ENCODE measurements at regions not wholly inside any gene's neighbourhood (a gene's known extent, or its start where the extent isn't known, plus 50 kb on each side); places are given as distances from the start of the nearest gene placed in this dataset.

DNA sequence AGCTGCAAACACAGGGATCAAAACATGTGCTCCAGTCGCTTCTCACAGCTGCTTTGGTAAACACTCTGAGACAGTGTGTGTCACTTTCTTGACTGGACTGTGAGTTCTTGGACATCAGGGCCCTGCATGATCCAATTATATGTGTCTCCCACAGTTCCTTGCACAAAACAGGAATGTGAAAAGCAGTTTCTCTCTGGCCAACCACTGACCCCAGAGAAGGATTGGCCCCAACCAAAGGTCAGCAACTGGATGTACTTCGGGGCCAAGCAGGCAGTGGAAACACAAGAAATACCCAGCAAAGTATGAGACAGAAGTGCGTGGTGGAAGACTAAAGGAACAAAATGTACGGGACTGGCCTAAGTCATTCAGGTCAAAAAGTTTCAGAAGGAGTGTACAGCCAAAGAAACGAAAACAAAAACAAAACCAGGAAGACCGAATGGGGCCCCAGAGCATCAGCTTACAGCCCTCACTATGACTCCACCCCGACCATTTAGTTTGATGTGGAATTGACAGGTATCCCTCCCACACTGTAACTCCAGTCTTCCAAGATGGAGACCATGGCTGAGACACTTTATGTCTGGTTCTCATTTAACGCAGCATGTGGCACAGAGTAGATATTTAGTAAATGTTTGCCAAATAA is 76.7 kb upstream of the LPP start:
- no peak for DNase-seq

DNA sequence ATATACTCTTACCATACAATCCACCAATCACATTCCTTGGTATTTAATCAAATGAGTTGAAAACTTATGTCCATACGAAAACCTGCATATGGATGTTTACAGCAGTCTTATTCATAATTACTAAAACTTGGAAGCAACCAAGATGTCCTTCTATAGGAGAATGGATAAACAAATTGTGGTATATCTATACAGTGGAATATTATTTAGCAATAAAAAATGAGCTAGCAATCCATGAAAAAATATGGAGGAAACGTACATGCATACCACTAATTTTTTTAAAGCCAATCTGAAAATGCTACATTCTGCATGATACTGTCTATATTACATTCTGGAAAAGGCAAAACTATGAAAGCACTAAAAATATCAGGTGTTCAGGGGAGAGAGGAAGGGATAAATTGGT is 73.9 kb upstream of the LPP start:
- no peak for DNase-seq

DNA sequence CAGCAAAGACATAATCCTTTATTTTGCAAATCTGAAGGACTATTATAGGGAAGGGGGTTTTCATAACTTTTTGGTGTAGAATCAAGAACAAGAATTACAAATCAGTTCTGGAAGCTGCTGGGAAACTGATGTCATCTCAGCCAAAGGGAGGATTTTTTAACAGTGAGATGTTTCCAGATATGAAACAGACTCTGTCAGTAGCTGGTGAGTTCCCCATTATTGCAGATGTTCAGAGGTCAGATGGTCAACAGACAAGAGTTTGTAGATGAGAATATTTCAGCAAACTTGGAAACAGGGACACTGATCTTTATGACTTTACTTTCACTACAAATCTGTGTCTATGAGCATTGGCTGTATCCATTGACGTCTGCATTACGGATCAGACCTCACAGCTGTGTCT is 71.9 kb upstream of the LPP start:
- DNase-seq = no peak

DNA sequence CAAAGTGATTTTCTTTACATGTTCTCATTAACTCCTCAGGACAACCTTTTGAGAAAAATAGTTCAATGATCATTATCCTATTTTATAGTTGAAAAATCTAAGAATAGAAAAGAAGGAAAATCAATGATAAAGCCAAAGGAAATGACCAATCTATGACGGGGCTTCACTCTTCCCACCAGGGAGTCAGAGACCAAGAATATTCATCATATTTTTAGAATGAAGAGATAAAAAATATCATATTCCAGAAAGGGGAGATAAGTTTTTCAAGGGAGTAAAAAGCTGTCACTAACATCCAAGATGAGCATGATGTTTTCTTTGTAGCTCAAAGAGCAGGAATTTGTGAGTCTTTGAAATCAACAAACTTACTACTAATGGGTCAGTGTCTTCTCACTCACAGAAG is 71.5 kb upstream of the LPP start:
- no peak for DNase-seq

DNA sequence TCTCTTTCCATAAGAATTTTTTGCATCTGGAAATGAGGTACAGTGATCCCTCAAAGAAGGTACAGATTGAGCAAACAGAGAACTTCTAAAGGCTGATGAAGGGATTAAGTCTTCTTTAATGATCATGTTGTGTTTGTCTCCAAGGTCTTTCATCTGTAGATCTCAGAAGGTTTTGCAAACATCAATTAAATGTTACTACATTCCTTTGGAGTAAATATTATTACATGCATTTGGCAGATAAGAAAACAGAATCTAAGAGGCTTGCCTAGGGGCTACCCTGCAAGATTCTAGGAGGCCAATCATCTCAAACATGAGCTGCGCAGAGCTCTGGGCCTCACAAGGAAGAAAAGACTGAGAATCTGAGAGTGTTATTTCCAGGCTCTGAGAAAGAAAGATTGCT is 70.9 kb upstream of the LPP start:
- no peak for DNase-seq

- DNase-seq = no peak
These were observed 69.0 kb upstream of the LPP start for GRCh38 chr3:188084752-188085583.

- no peak for DNase-seq
These were observed 68.1 kb upstream of the LPP start for GRCh38 chr3:188085584-188086560.

- no peak for DNase-seq
These were observed 64.8 kb upstream of the LPP start for GRCh38 chr3:188088948-188089685.

DNA sequence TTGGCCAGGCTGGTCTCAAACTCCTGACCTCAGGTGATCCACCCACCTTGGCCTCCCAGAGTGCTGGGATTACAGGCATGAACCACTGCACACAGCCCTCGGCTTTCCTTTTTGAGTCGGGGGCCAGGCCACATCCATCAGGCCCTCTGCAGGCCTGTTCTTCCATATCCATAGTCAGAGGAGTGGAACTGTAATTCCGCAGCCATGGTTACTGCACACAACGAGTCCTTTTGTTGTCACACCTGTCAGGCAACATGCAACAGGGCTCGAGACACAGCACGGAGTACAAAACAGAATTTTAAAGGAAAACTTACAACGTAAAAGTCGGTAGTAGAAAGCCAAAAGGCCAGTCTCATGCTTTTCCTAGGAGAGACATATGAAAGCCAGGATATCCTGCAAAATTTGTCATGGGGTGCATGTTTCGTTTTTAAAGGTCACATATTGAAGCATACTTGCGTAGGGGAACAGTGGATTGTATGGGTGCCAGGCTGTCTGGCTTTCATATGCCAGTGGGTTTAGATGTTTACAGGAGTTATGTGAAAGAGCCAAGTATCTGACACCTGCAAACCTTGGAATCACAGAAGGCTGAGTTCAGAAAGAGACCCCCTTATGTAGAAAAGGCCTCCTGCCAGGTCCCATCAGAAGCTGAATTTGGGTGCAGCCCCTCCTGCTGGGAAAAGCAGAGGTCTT is 63.2 kb upstream of the LPP start:
- no peak for DNase-seq

GRCh38 chr3:188091746-188092145 is 62.2 kb upstream of the LPP start:
- DNase-seq = no peak

DNA sequence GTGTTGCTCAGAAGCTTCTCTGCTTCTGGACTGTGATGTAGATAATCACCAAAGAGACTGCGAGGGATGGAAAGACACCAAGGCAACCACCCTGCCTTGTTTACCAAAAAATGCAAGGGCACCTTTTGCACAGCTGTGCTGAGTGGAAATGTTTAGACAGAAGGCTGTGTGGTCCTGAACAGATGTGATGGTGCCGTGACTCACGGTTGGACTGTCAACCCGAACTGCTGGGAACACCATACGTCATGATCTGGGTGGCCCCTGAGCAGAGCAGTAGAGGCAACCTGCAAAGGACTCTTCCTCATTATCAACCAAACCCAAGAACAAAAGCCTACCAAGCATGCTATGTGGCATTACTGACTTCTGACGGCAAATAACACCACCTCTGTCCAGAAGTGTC is 61.3 kb upstream of the LPP start:
- DNase-seq = no peak

DNA sequence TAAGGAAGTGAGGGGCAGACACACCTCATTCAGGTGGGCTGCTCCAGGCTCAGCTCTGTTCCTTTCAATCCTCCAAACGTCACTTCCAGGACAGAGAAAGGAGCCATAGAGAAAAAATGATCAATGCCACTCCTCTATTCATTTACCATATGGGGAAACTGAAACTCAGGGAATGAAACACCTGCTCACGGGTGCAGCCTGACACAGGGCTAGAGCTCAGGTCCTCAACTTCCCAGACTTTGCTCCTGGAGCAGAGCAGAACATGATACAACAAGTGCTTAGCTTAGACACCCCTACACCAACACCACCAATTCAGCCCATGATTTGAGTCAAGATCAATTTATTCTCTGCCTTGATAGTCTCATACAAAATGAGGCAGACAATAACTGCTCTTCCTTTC is 58.5 kb upstream of the LPP start:
- DNase-seq = no peak

DNA sequence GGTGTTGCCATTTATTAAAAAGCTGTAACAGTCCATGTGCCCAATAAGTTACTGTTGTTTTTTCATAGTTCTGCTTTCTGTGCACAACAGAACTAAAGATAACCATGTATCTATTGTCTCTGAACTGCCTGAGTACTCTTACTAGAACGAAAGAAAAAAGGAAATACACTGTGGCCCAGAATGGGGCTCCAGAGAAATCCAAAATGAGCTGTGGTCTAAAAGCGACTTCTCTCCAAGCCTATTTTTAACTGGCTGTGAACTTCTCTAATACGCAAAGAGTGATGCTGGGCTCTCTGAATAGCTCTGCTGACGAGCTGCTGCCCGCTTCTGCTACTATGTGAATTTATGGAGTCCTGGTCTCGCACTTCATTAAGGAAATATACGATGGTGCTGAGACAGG is 56.2 kb upstream of the LPP start:
- no peak for DNase-seq

DNA sequence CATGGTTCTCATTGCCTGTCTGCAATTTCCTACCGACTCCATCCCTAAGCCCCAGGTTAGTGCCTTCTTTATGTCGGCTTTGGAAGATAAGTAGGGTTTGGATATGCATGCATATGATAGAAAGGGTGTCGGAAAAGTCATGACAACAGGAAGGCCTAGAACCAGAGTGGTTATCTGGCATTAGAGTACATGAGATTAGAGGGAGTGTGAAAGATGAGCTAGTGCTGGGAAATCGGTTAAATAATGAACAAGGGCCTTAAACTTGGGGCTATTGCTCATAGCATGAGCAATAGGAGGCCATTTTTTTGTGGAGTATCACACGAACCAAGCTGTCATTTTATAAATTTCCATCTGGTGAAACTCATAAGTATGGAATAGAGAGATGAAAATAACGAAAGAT is 54.0 kb upstream of the LPP start:
- no peak for DNase-seq

- DNase-seq = no peak
These were observed 51.0 kb upstream of the LPP start for GRCh38 chr3:188102861-188103547.

DNA sequence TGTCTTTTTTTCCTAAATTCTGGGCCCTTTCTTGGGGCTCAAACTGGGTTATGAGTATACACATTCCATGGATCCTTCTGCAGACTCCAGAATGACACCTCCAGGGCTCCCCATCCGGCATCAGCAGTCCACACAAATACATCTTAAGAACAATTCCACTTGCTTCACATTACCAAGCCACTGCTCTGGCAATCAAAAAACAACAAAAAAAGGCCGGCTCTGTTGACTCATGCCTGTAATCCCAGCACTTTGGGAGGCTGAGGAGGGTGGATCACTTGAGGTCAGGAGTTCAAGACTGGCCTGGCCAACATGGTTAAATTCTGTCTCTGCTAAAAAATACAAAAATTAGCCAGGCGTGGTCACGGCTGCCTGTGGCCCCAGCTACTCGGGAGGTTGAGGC is 49.9 kb upstream of the LPP start:
- no peak for DNase-seq

All from cerebellar nuclear complex (tissue), 1 donor.